Stimulated activated CD4-positive, alpha-beta T cell treated with anti-CD3 and anti-CD28 coated beads, Interleukin-12 subunit alpha, Interleukin-12 subunit beta, amount 100 ng/mL, for 24 hours (primary cell): ENCODE measurements at regions not wholly inside any gene's neighbourhood (a gene's known extent, or its start where the extent isn't known, plus 50 kb on each side); places are given as distances from the start of the nearest gene placed in this dataset.

Source experiments
- DNase-seq, 2 experiments: peaks; one replicate each; pipeline ENCODE4 v3.0.0-alpha.2; 2020; ENCODE audit warnings: low read depth in 2 of 2

GRCh38 chr5:116696366-116696765 lies 121.7 kb upstream of the SEMA6A start:
- no peak for DNase-seq

- DNase-seq = no peak
Observed at GRCh38 chr5:116695681-116696080, 121.1 kb upstream of the SEMA6A start.

GRCh38 chr5:116686438-116686837 lies 111.8 kb upstream of the SEMA6A start:
- DNase-seq = no peak

GRCh38 chr5:116685931-116686330 lies 111.3 kb upstream of the SEMA6A start:
- no peak for DNase-seq

GRCh38 chr5:116685069-116685468 lies 110.4 kb upstream of the SEMA6A start:
- DNase-seq = no peak

GRCh38 chr5:116681334-116682013 lies 106.9 kb upstream of the SEMA6A start:
- no peak for DNase-seq

GRCh38 chr5:116675626-116675910 lies 100.9 kb upstream of the SEMA6A start:
- no peak for DNase-seq

- DNase-seq = no peak
Observed at GRCh38 chr5:116674881-116675625, 100.4 kb upstream of the SEMA6A start.

GRCh38 chr5:116673453-116673852 lies 98.8 kb upstream of the SEMA6A start:
- DNase-seq = no peak

GRCh38 chr5:116672203-116672602 lies 97.6 kb upstream of the SEMA6A start:
- DNase-seq = no peak

GRCh38 chr5:116671211-116671736 lies 96.7 kb upstream of the SEMA6A start:
- no peak for DNase-seq

- no peak for DNase-seq
Observed at GRCh38 chr5:116669261-116670031, 94.8 kb upstream of the SEMA6A start.

GRCh38 chr5:116668390-116668789 lies 93.8 kb upstream of the SEMA6A start:
- DNase-seq = no peak

- DNase-seq = no peak
Observed at GRCh38 chr5:116666901-116667300, 92.3 kb upstream of the SEMA6A start.

- no peak for DNase-seq
Observed at GRCh38 chr5:116664988-116665387, 90.4 kb upstream of the SEMA6A start.

GRCh38 chr5:116663081-116663480 lies 88.5 kb upstream of the SEMA6A start:
- no peak for DNase-seq

GRCh38 chr5:116661419-116661818 lies 86.8 kb upstream of the SEMA6A start:
- no peak for DNase-seq

- DNase-seq = no peak
Observed at GRCh38 chr5:116660929-116661328, 86.3 kb upstream of the SEMA6A start.

- DNase-seq = no peak
Observed at GRCh38 chr5:116658830-116659229, 84.2 kb upstream of the SEMA6A start.

- no peak for DNase-seq
Observed at GRCh38 chr5:116658141-116658540, 83.5 kb upstream of the SEMA6A start.

- DNase-seq = no peak
Observed at GRCh38 chr5:116655431-116655830, 80.8 kb upstream of the SEMA6A start.

- DNase-seq = no peak
Observed at GRCh38 chr5:116654925-116655324, 80.3 kb upstream of the SEMA6A start.

GRCh38 chr5:116652903-116653302 lies 78.3 kb upstream of the SEMA6A start:
- DNase-seq = no peak
